Esophagus muscularis mucosa (tissue), 4 donors: ENCODE measurements at regions not wholly inside any gene's neighbourhood (a gene's known extent, or its start where the extent isn't known, plus 50 kb on each side); places are given as distances from the start of the nearest gene placed in this dataset.

Source experiments
- DNase-seq: peaks from one replicate; pipeline ENCODE4 v3.0.0-alpha.2; 2017; ENCODE audit errors: extremely low spot score
- H3K27ac ChIP-seq, 4 donors: fragments of 200-600 bp; sonication (generic); replicated peaks in 1 of 4; 1 replicate in 3 of 4; 2 replicates in 1 of 4; pipeline ENCODE4 v1.5.1; 2016 to 2019; ENCODE audit warnings: mild to moderate bottlenecking in 1 of 4
- H3K27me3 ChIP-seq, 4 donors: fragments of 200-600 bp; sonication (generic); one replicate each; pipeline versions ENCODE4 v1.5.1 to v1.6.0; 2016 to 2019
- H3K36me3 ChIP-seq, 4 donors: fragments of 200-600 bp; sonication (generic); one replicate each; pipeline ENCODE4 v1.5.1; 2016 to 2019
- H3K4me1 ChIP-seq, 4 donors: fragments of 200-600 bp; sonication (generic); one replicate each; pipeline ENCODE4 v1.5.1; 2016 to 2019
- H3K4me3 ChIP-seq, 4 donors: fragments of 200-600 bp; sonication (generic); 1 replicate in 2 of 4; 2 replicates in 2 of 4; pipeline ENCODE4 v1.5.1; 2016 to 2019; ENCODE audit warnings: mild to moderate bottlenecking in 4 of 4, moderate library complexity in 1 of 4
- H3K9me3 ChIP-seq, 4 donors: fragments of 200-600 bp; sonication (generic); 1 replicate in 3 of 4; 2 replicates in 1 of 4; pipeline ENCODE4 v1.5.1; 2016 to 2019
- CTCF ChIP-seq, 3 experiments: fragments of 200-600 bp in 2 of 3; fragments of 450-650 bp in 1 of 3; sonication (generic) in 2 of 3; IDR thresholded peaks; one replicate each; pipeline ENCODE4 v1.5.1; 2017 to 2019; ENCODE audit warnings: antibody characterized with exemption in 3 of 3, mild to moderate bottlenecking in 2 of 3, moderate library complexity in 1 of 3
- EP300 ChIP-seq: sonication (generic); formaldehyde crosslinking; IDR thresholded peaks from one replicate; pipeline ENCODE4 v1.6.1; 2017; ENCODE audit warnings: antibody characterized with exemption
- POLR2A ChIP-seq: fragments of 450-650 bp; IDR thresholded peaks from one replicate; pipeline ENCODE4 v1.6.1; 2017; ENCODE audit warnings: antibody characterized with exemption, moderate library complexity, mild to moderate bottlenecking, low read depth
- POLR2AphosphoS5 ChIP-seq, 2 donors: sonication (generic); formaldehyde crosslinking; IDR thresholded peaks; one replicate each; pipeline ENCODE4 v1.6.1; 2017; ENCODE audit warnings: antibody characterized with exemption in 2 of 2
- WGBS: methylation state at CpG from one replicate; pipeline ENCODE4 v1.1.5; 2018; 5-methylcytosine and 5-hydroxymethylcytosine counted together
- intact Hi-C: fragments of 100-400 bp; cut with DNase I; formaldehyde crosslinking; loops from one replicate; pipeline ENCODE4 v1.15.1; 2023

GRCh38 chr4:36574816-36575215 lies 293.4 kb downstream of the DTHD1 start:
- no peaks in the 10 kb centered on the region for H3K27me3 ChIP-seq
- intact Hi-C loops: no loop called here
- 86% methylated on average over 1 of the region's 1 CpG for WGBS

DNA sequence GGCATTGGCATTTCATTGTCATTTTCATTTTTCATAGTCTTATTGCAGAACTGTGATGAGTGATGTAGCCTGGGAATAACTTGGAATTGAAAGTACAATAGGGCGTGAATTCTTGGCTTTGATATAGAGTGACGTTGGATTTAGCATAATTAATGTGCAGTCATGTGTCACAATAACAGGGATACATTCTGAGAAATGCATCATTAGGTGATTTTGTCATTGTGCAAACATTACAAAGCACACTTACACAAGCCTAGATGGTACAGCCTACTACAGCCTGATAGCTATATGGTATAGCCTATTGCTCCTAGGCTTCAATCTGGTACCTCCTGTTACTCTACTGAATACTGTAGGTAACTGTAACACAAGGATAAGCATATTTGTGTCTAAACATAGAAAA lies 300.8 kb downstream of the DTHD1 start:
- H3K36me3 ChIP-seq: no peaks in the 10 kb centered on the region
- intact Hi-C loops: no loop called here
- H3K9me3 ChIP-seq: peaks cover 0 to 6% (median under 1%) of the 10 kb centered on the region in 4 donors
- no peak for DNase-seq
- no peaks in the 10 kb centered on the region for H3K4me1 ChIP-seq
- no peak for TF ChIP-seq POLR2A
- 74% methylated on average over 2 of the region's 2 CpGs for WGBS
- no peaks in the 10 kb centered on the region for H3K27me3 ChIP-seq
- H3K27ac ChIP-seq: no peak overlapping the region
- H3K4me3 ChIP-seq: no peak overlapping the region

More at GRCh38 chr4:36574816-36575215, 293.4 kb downstream of the DTHD1 start:
- Histone ChIP-seq H3K9me3 (peaks cover 0 to 18% (median 10%) of the 10 kb centered on the region in 4 donors), H3K4me1 (no peaks in the 10 kb centered on the region), H3K36me3 (no peaks in the 10 kb centered on the region), H3K4me3 (no peak overlapping the region), H3K27ac (no peak overlapping the region)
- no peak for DNase-seq
- TF ChIP-seq CTCF (IDR thresholded peaks at IDR 0.05) (no peak), POLR2AphosphoS5 (IDR thresholded peaks at IDR 0.05) (no peak), POLR2A (no peak), EP300 (no peak)

- Histone ChIP-seq H3K27ac (no peak overlapping the region), H3K4me3 (no peak overlapping the region), H3K4me1 (no peaks in the 10 kb centered on the region), H3K36me3 (no peaks in the 10 kb centered on the region), H3K27me3 (no peaks in the 10 kb centered on the region), H3K9me3 (peaks cover 0 to 12% (median 9%) of the 10 kb centered on the region in 4 donors)
- 89% methylated on average over 2 of the region's 2 CpGs for WGBS
- intact Hi-C loops: no loop called here
- TF ChIP-seq CTCF (IDR thresholded peaks at IDR 0.05) (no peak), POLR2A (no peak), EP300 (no peak), POLR2AphosphoS5 (IDR thresholded peaks at IDR 0.05) (no peak)
- DNase-seq: no peak
These were observed 306.6 kb downstream of the DTHD1 start for GRCh38 chr4:36587909-36588472.

- Histone ChIP-seq H3K27ac (no peak overlapping the region), H3K27me3 (no peaks in the 10 kb centered on the region), H3K9me3 (peaks cover 0 to 13% (median 10%) of the 10 kb centered on the region in 4 donors), H3K4me3 (no peak overlapping the region), H3K4me1 (no peaks in the 10 kb centered on the region), H3K36me3 (no peaks in the 10 kb centered on the region)
- DNase-seq: no peak
- intact Hi-C loops: no loop called here
- TF ChIP-seq EP300: no peak
- no peak for TF ChIP-seq POLR2AphosphoS5 (IDR thresholded peaks at IDR 0.05)
- no peak for TF ChIP-seq CTCF (IDR thresholded peaks at IDR 0.05)
- no peak for TF ChIP-seq POLR2A
These were observed 308.9 kb downstream of the DTHD1 start for GRCh38 chr4:36590343-36590742.

- TF ChIP-seq POLR2AphosphoS5 (IDR thresholded peaks at IDR 0.05) (no peak), EP300 (no peak), CTCF (IDR thresholded peaks at IDR 0.05) (no peak), POLR2A (no peak)
- 61% methylated on average over 3 of the region's 3 CpGs for WGBS
- Histone ChIP-seq H3K4me3 (no peak overlapping the region), H3K27ac (no peak overlapping the region), H3K9me3 (no peaks in the 10 kb centered on the region), H3K27me3 (no peaks in the 10 kb centered on the region), H3K4me1 (no peaks in the 10 kb centered on the region), H3K36me3 (no peaks in the 10 kb centered on the region)
- intact Hi-C loops: no loop called here
- DNase-seq: no peak
These were observed 320.6 kb downstream of the DTHD1 start for GRCh38 chr4:36601864-36602495.
